HL-60 (cell line): ENCODE measurements at regions not wholly inside any gene's neighbourhood (a gene's known extent, or its start where the extent isn't known, plus 50 kb on each side); places are given as distances from the start of the nearest gene placed in this dataset.
"Not testable (repeated sequence)": the region's sequence is repeated elsewhere in the genome, so short reads cannot be mapped to it uniquely, and the experiment has no call there.

Source experiments
- DNase-seq, 2 experiments: peaks; one replicate each; pipeline ENCODE4 v3.0.0-alpha.2; 2010 to 2020; ENCODE audit warnings: low read depth in 1 of 2, low spot score in 1 of 2
- H3K27ac ChIP-seq: fragments of 250-450 bp; sonication (Bioruptor Pico); replicated peaks from 2 replicates; pipeline ENCODE4 v1.5.1; 2020; ENCODE audit warnings: mild to moderate bottlenecking, moderate library complexity
- H3K27me3 ChIP-seq: fragments of 250-450 bp; sonication (Bioruptor Pico); 2 replicates; pipeline ENCODE4 v1.5.1; 2021; ENCODE audit warnings: mild to moderate bottlenecking, moderate library complexity; ENCODE audit not compliant: insufficient read depth, poor library complexity, severe bottlenecking
- H3K4me3 ChIP-seq: replicated peaks from 2 replicates; pipeline ENCODE4 v1.5.1; 2011; ENCODE audit warnings: mild to moderate bottlenecking, control low read depth, low read length; ENCODE audit not compliant: insufficient read depth
- GABPA ChIP-seq: IDR thresholded peaks from 2 replicates; pipeline ENCODE4 v1.6.1; 2012; ENCODE audit warnings: low read depth
- POLR2AphosphoS5 ChIP-seq: IDR thresholded peaks from 2 replicates; pipeline ENCODE4 v1.6.1; 2012; ENCODE audit warnings: low read depth
- SPI1 ChIP-seq: IDR thresholded peaks from 2 replicates; pipeline ENCODE4 v1.6.1; 2012; ENCODE audit warnings: low read depth, mild to moderate bottlenecking, borderline replicate concordance
- TF ChIP-seq, protein P1 (sequence below): IDR thresholded peaks from one replicate; pipeline ENCODE4 v1.5.1; 2011; ENCODE audit warnings: low read length, control low read depth, inconsistent platforms; ENCODE audit not compliant: insufficient read depth
- TF ChIP-seq, protein P2 (sequence below): IDR thresholded peaks from 2 replicates; pipeline ENCODE4 v1.6.1; 2012; ENCODE audit warnings: low read depth; ENCODE audit not compliant: insufficient replicate concordance

DNA sequence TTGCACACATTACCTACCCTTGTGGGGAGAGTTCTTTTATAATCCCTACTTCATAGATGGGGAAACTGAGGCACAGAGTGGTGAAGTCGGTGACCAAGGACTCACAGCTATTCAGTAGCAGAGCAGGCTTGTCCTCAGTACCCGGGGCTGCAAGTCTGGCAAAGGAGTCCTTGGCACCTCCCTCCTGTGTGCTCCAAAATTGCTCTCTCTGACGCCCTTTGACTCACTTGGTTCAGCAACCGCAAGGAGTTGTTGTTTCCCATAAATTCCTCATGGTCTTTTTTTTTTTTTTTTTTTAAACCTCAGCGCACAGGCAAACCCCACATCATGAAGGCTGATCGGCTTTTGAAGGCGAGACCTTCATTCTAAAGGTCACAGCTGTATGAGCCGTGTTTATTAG lies 143.2 kb downstream of the CEBPB start:
- Histone ChIP-seq H3K27ac (no peak overlapping the region), H3K27me3 (no peaks in the 10 kb centered on the region), H3K4me3 (no peak overlapping the region)
- no peak for DNase-seq
- TF ChIP-seq SPI1 = no peak
- TF ChIP-seq, protein P1, sequence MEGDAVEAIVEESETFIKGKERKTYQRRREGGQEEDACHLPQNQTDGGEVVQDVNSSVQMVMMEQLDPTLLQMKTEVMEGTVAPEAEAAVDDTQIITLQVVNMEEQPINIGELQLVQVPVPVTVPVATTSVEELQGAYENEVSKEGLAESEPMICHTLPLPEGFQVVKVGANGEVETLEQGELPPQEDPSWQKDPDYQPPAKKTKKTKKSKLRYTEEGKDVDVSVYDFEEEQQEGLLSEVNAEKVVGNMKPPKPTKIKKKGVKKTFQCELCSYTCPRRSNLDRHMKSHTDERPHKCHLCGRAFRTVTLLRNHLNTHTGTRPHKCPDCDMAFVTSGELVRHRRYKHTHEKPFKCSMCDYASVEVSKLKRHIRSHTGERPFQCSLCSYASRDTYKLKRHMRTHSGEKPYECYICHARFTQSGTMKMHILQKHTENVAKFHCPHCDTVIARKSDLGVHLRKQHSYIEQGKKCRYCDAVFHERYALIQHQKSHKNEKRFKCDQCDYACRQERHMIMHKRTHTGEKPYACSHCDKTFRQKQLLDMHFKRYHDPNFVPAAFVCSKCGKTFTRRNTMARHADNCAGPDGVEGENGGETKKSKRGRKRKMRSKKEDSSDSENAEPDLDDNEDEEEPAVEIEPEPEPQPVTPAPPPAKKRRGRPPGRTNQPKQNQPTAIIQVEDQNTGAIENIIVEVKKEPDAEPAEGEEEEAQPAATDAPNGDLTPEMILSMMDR = no peak
- TF ChIP-seq, protein P2, sequence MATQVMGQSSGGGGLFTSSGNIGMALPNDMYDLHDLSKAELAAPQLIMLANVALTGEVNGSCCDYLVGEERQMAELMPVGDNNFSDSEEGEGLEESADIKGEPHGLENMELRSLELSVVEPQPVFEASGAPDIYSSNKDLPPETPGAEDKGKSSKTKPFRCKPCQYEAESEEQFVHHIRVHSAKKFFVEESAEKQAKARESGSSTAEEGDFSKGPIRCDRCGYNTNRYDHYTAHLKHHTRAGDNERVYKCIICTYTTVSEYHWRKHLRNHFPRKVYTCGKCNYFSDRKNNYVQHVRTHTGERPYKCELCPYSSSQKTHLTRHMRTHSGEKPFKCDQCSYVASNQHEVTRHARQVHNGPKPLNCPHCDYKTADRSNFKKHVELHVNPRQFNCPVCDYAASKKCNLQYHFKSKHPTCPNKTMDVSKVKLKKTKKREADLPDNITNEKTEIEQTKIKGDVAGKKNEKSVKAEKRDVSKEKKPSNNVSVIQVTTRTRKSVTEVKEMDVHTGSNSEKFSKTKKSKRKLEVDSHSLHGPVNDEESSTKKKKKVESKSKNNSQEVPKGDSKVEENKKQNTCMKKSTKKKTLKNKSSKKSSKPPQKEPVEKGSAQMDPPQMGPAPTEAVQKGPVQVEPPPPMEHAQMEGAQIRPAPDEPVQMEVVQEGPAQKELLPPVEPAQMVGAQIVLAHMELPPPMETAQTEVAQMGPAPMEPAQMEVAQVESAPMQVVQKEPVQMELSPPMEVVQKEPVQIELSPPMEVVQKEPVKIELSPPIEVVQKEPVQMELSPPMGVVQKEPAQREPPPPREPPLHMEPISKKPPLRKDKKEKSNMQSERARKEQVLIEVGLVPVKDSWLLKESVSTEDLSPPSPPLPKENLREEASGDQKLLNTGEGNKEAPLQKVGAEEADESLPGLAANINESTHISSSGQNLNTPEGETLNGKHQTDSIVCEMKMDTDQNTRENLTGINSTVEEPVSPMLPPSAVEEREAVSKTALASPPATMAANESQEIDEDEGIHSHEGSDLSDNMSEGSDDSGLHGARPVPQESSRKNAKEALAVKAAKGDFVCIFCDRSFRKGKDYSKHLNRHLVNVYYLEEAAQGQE = no peak
- no peak for TF ChIP-seq GABPA
- TF ChIP-seq POLR2AphosphoS5 = no peak

DNA sequence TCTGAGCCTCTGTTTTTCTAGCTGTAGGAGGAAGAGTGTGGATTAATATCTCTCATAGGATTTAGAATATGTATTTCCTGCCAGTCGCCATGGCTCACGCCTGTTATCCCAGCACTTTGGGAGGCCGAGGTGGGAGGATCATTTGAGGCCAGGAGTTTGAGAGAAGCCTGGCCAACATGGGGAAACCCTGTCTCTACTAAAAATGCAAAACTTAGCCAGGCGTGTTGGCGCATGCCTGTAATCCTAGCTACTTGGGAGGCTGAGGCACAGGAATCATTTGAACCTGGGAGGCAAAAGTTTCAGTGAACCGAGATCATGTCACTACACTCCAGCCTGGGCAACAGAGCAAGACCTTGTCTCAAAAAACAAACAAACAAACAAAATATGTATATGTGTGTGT lies 143.9 kb downstream of the CEBPB start:
- not testable (repeated sequence) for H3K27me3 ChIP-seq, H3K27ac ChIP-seq, H3K4me3 ChIP-seq, DNase-seq

DNA sequence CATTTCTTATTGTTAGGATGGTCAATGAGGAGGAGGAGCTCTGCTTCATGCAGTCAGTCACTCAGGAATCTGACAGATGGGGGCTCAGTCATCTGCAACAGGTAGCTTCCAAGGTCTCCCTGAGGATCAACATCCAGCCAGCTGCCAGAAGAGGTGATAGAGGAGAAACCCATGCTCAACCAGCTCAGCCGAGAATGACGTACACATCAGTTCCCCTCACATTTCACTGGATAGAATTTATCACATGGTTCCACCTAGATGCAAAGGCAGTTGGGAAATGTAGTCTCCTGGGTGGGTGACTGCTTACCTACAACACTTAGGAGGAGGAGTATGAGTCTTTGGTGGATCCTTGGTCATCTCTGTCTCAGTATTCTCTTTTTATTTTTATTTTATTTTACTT lies 144.5 kb downstream of the CEBPB start:
- Histone ChIP-seq H3K4me3 (no peak overlapping the region), H3K27ac (no peak overlapping the region), H3K27me3 (no peaks in the 10 kb centered on the region)
- DNase-seq = peak in 1 of 2 experiments; percentile 72
- TF ChIP-seq GABPA (no peak), SPI1 (no peak), POLR2AphosphoS5 (no peak)
- TF ChIP-seq, protein P2 = no peak
- TF ChIP-seq, protein P1 = no peak

DNA sequence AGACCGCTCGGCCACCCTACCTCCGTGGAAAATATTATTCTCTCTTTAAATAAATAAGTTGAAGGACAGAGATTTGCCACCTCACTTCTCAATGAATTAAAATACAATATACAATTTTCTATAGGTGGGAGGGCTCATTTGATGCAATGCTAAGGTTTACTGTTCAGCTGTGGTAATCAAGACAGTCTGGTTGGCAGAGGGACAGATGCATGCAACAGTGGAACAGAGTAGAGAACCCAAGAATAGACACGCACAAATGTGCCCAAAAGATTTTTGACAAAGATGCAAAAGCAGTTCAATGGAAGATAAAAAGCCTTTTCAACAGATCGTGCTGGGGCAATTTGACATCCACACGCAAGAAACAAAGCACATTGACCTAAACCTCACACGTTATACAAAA lies 145.2 kb downstream of the CEBPB start:
- Histone ChIP-seq H3K4me3 (no peak overlapping the region), H3K27me3 (no peaks in the 10 kb centered on the region), H3K27ac (no peak overlapping the region)
- DNase-seq = no peak
- TF ChIP-seq, protein P1 = no peak
- TF ChIP-seq GABPA (no peak), SPI1 (no peak), POLR2AphosphoS5 (no peak)
- TF ChIP-seq, protein P2 = no peak
